ENCODE measurements at regions not wholly inside any gene's neighbourhood (a gene's known extent, or its start where the extent isn't known, plus 50 kb on each side); places are given as distances from the start of the nearest gene placed in this dataset.

DNA sequence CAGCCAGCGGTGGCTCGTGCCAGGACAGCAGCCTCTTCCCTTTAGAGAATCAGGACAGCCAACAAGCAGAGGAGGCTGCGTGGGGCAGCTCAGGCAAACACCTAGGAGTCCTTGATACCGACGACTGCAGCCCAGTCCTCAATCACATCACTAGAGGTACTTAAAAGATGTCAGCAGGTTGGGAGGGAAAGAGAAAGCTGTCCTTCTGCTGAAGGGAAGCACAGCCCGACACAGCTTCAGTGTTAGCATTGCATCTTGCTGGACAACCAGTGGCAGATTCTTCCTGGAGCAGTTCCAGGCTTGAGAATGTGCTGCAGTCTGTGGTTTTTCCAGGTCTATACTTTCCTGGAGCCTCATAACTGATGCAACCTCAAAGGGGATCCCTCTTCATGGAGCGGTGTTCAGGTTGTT is 230.5 kb downstream of the SYK start:
- H3K4me3 ChIP-seq (ENCODE audit: low read depth, low read length) = no peak overlapping the region
- TF ChIP-seq, protein P1, sequence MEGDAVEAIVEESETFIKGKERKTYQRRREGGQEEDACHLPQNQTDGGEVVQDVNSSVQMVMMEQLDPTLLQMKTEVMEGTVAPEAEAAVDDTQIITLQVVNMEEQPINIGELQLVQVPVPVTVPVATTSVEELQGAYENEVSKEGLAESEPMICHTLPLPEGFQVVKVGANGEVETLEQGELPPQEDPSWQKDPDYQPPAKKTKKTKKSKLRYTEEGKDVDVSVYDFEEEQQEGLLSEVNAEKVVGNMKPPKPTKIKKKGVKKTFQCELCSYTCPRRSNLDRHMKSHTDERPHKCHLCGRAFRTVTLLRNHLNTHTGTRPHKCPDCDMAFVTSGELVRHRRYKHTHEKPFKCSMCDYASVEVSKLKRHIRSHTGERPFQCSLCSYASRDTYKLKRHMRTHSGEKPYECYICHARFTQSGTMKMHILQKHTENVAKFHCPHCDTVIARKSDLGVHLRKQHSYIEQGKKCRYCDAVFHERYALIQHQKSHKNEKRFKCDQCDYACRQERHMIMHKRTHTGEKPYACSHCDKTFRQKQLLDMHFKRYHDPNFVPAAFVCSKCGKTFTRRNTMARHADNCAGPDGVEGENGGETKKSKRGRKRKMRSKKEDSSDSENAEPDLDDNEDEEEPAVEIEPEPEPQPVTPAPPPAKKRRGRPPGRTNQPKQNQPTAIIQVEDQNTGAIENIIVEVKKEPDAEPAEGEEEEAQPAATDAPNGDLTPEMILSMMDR (IDR thresholded peaks at IDR 0.05; ENCODE audit: low read depth, low read length) = no peak

DNA sequence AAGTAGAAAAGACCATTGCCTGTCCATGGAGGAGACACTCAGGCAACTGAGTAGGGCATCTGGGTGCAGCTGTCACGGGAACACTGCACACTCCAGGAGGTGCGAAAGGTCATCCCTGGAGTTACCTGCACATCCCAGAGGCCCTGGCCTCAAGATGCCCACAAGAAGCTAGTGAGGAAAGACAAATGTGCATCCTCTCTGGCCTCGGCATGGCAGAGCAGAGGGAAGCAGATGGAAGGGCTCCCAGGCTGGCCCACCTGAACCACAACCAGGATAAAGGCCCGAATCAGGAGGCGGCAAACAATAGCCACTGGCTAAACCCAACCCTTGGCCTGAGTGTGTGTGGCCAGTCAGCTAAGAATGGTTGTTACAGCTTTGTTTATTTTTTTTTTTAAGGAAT is 231.7 kb downstream of the SYK start:
- TF ChIP-seq, protein P1 (IDR thresholded peaks at IDR 0.05; ENCODE audit: low read depth, low read length) = no peak
- no peak overlapping the region for H3K4me3 ChIP-seq (ENCODE audit: low read depth, low read length)

DNA sequence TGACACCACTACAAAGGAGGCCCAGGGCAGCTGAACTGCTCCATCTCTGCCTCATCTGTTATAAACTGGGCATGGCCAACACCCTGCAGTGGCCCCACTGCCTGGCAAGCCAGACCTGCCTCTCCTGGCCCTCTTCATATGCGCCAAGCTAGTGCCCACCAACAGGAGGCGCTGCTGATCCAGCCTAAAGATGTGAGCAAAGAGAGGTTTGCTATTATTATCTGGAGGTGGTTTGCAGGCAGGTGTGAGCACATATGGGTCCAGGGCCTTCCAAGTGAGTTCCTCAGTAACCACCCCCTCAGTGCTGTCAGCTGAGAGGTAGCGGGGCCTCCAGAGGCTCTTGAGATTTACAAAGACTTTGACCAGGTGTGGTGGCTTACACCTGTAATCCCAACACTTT is 232.2 kb downstream of the SYK start:
- H3K4me3 ChIP-seq (ENCODE audit: low read depth, low read length) = no peak overlapping the region
- TF ChIP-seq, protein P1 (IDR thresholded peaks at IDR 0.05; ENCODE audit: low read depth, low read length) = peak; percentile 69

DNA sequence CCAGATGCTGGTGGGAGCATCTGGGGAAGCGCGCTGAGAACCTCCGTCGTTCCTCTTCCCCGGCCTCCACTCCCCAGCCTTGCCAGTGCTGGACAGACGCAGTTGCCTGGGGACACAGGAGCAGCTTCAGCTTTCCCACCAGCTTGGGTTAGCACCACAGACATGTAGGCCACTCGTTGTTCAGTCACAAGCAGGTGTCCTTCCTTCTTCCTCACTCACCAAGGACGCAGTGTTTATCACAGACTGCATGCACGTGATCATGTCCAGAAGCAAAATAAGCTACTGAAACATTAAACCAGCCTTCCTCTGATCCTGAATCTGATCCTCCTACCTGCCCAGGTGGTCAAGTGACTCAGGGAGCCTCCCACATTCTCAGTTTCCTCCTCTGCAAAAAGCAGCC is 232.9 kb downstream of the SYK start:
- TF ChIP-seq, protein P1 (IDR thresholded peaks at IDR 0.05; ENCODE audit: low read depth, low read length) = no peak
- no peak overlapping the region for H3K4me3 ChIP-seq (ENCODE audit: low read depth, low read length)

DNA sequence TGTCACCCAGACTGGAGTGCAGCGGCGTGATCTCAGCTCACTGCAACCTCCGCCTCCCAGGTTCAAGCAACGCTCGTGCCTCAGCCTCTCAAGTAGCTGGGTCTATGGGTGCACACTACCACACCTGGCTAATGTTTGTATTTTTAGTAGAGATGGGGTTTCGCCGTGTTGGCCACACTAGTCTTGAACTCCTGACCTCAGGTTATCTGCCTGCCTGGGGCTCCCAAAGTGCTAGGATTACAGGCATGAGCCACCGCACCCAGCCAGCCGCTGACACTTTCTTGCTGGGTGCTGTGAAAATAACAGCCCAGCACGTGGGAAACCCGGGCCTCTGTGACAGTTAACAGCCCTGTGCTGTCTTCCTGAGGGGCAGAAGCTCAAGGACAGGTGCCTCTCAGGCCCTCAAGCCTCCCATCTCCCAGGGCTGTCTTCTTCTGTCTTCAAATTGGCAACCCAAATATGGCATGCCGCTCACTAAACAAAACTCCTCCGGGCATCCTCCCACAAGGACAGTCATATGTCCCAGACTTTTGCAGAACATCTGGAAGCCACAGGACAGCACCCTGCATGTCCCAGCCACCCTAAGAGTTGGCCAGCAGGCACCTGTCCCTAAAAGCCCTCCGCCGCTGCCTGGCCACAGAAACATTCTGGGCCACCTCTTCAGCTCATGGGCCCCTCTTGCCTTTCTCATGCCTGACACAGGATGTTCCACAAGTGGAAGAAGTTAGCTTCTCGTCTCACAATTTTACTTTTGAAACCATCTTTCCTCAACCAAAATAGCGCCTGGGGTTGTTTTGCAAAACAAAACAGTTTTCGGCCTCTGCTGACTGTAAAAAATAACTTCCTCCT is 233.6 kb downstream of the SYK start:
- no peak overlapping the region for H3K4me3 ChIP-seq (ENCODE audit: low read depth, low read length)
- TF ChIP-seq, protein P1 (IDR thresholded peaks at IDR 0.05; ENCODE audit: low read depth, low read length) = no peak

DNA sequence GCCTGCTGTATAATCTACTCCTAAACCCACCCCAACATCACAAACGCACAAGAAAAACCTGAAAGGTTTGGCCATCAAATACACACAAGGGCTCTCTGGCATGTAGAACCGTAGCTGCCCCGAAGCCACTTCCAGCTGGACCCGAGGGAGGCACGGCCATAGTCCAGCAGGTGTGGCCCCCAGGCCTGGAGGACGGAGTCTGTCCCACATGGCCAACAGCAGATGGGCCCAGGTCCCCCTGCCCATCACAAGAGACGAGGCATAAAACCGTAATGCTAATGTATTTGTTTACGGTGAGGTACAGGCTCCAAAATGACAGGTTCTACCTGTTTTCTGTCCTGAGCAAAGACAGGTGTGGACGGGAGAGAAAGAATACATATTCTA is 234.2 kb downstream of the SYK start:
- TF ChIP-seq, protein P1 (IDR thresholded peaks at IDR 0.05; ENCODE audit: low read depth, low read length) = no peak
- H3K4me3 ChIP-seq (ENCODE audit: low read depth, low read length) = no peak overlapping the region

DNA sequence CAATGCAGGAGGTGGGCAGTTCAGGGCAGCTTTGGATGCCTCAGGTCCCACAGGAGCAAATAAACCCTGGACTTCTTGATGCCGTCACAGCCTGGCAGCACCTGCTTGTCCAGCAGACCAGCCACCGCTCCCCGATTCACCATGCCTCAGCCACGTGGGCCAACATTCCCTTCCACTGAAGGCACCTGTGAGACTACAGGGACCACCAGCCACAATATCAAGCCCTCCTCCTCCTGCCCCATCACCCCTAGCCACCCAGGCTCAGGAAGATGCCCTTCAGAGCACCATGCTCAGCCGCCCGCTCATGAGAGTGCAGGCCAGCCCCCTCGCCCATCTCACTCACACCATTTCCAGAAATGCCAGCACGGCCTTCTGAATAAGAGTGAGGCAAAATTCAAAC is 234.7 kb downstream of the SYK start:
- no peak overlapping the region for H3K4me3 ChIP-seq (ENCODE audit: low read depth, low read length)
- TF ChIP-seq, protein P1 (IDR thresholded peaks at IDR 0.05; ENCODE audit: low read depth, low read length) = no peak

Data from WI38 (cell line).